Endothelial cell of umbilical vein (primary cell): ENCODE measurements at regions not wholly inside any gene's neighbourhood (a gene's known extent, or its start where the extent isn't known, plus 50 kb on each side); places are given as distances from the start of the nearest gene placed in this dataset.
"Not testable (repeated sequence)": the region's sequence is repeated elsewhere in the genome, so short reads cannot be mapped to it uniquely, and the experiment has no call there.

Experiments
- BruUV-seq: library from RNA; stranded (reverse); fragments of 400-500 nt; replicated peaks from 2 replicates; lab custom pipeline; 2021; lab: Mats Ljungman, UMichigan
- CTCF ChIA-PET: fragments of 300-600, 350-600 bp; sonication (Branson Sonifier 250); formaldehyde crosslinking; loops from one replicate; lab custom pipeline; 2021; ENCODE audit warnings: antibody characterized with exemption, inconsistent platforms; lab: Charles Lee
- POLR2A ChIA-PET: fragments of 300-600, 350-600 bp; sonication (Branson Sonifier 250); formaldehyde crosslinking; loops from one replicate; lab custom pipeline; 2021; ENCODE audit warnings: antibody characterized with exemption, inconsistent platforms; lab: Charles Lee
- DNase-seq: peaks from one replicate; pipeline ENCODE4 v3.0.0-alpha.2; 2011; ENCODE audit warnings: low read depth, low spot score
- FAIRE-seq: peaks from 2 replicates; lab custom pipeline; 2011; peaks lifted over from hg19 to GRCh38; lab: Jason Lieb, UNC
- H2AFZ ChIP-seq: 2 replicates; pipeline ENCODE4 v1.6.0; 2012; ENCODE audit warnings: low read depth, low read length, control low read depth, inconsistent platforms
- H3K27ac ChIP-seq: 2 replicates; pipeline ENCODE4 v1.5.1; 2011; ENCODE audit warnings: low read depth, mild to moderate bottlenecking, control low read depth, low read length, moderate library complexity; ENCODE audit not compliant: insufficient read depth
- H3K27me3 ChIP-seq, 2 experiments: 2 replicates each; pipeline versions ENCODE4 v1.6.0 to v1.6.1; 2011; ENCODE audit warnings: low read length in 2 of 2, mixed read lengths in 1 of 2; ENCODE audit not compliant: control insufficient read depth in 2 of 2, insufficient read depth in 2 of 2
- H3K36me3 ChIP-seq, 2 experiments: 2 replicates in 1 of 2; 3 replicates in 1 of 2; pipeline ENCODE4 v1.5.1; 2011; ENCODE audit warnings: low read length in 2 of 2, mild to moderate bottlenecking in 1 of 2, moderate library complexity in 1 of 2; ENCODE audit not compliant: control insufficient read depth in 2 of 2, insufficient read depth in 2 of 2; ENCODE audit errors: extremely low read depth in 1 of 2
- H3K4me1 ChIP-seq: 3 replicates; pipeline ENCODE4 v1.5.1; 2011; ENCODE audit warnings: mild to moderate bottlenecking, low read length; ENCODE audit not compliant: control insufficient read depth, insufficient read depth; ENCODE audit errors: extremely low read depth
- H3K4me2 ChIP-seq: 2 replicates; pipeline ENCODE4 v1.6.1; 2011; ENCODE audit warnings: low read length, control low read depth, mixed read lengths; ENCODE audit not compliant: insufficient read depth
- H3K4me3 ChIP-seq, 3 experiments: fragments of 200-600 bp in 1 of 3; sonication (generic), shearing (Covaris generic) in 1 of 3; replicated peaks in 1 of 3; 2 replicates each; pipeline ENCODE4 v1.5.1; 2011 to 2016; ENCODE audit warnings: control low read depth in 3 of 3, low read length in 3 of 3, mild to moderate bottlenecking in 2 of 3, inconsistent platforms in 1 of 3, low read depth in 1 of 3, moderate library complexity in 1 of 3; ENCODE audit not compliant: insufficient read depth in 1 of 3
- H3K79me2 ChIP-seq: 2 replicates; pipeline ENCODE4 v1.6.0; 2012; ENCODE audit warnings: low read length, inconsistent platforms; ENCODE audit not compliant: control insufficient read depth, insufficient read depth
- H3K9ac ChIP-seq: replicated peaks from 2 replicates; pipeline ENCODE3; 2011; ENCODE audit warnings: low read length, control low read depth; ENCODE audit not compliant: insufficient read depth; ENCODE audit errors: extremely low read depth
- H3K9me1 ChIP-seq: replicated peaks from 3 replicates; pipeline ENCODE4 v1.6.0; 2011; ENCODE audit warnings: mild to moderate bottlenecking, low read length; ENCODE audit not compliant: control insufficient read depth, insufficient read depth; ENCODE audit errors: extremely low read depth
- H3K9me3 ChIP-seq: replicated peaks from 2 replicates; pipeline ENCODE4 v1.5.1; 2012; ENCODE audit warnings: low read length, inconsistent platforms; ENCODE audit not compliant: control insufficient read depth, insufficient read depth
- H4K20me1 ChIP-seq: replicated peaks from 2 replicates; pipeline ENCODE3; 2011; ENCODE audit warnings: mild to moderate bottlenecking, low read length; ENCODE audit not compliant: control insufficient read depth, insufficient read depth; ENCODE audit errors: extremely low read depth
- CTCF ChIP-seq, 2 donors: IDR thresholded peaks; 1 replicate in 1 of 2; 2 replicates in 1 of 2; pipeline ENCODE4 v1.5.1; 2011; ENCODE audit warnings: low read length in 2 of 2, mild to moderate bottlenecking in 2 of 2, moderate library complexity in 2 of 2, control low read depth in 1 of 2, inconsistent platforms in 1 of 2, low read depth in 1 of 2; ENCODE audit not compliant: insufficient read depth in 1 of 2; ENCODE audit errors: extremely low read depth in 1 of 2
- EZH2 ChIP-seq: IDR thresholded peaks from 2 replicates; pipeline ENCODE4 v1.6.1; 2012; ENCODE audit warnings: borderline replicate concordance, low read depth, mild to moderate bottlenecking, moderate library complexity, low read length, inconsistent platforms; ENCODE audit not compliant: severe bottlenecking
- FOS ChIP-seq: IDR thresholded peaks from 2 replicates; pipeline ENCODE4 v1.6.1; 2011; ENCODE audit warnings: mild to moderate bottlenecking, low read length, moderate library complexity, borderline replicate concordance; ENCODE audit not compliant: insufficient read depth
- GATA2 ChIP-seq: IDR thresholded peaks from 2 replicates; pipeline ENCODE4 v1.7.0; 2011; ENCODE audit warnings: low read depth, mild to moderate bottlenecking, moderate library complexity, mixed read lengths, low read length; ENCODE audit not compliant: insufficient read length, insufficient read depth
- JUN ChIP-seq: IDR thresholded peaks from 2 replicates; pipeline ENCODE4 v1.6.1; 2011; ENCODE audit warnings: borderline replicate concordance, low read depth; ENCODE audit not compliant: insufficient read length, insufficient read depth
- MAX ChIP-seq: IDR thresholded peaks from 2 replicates; pipeline ENCODE4 v1.6.1; 2011; ENCODE audit not compliant: insufficient read depth, insufficient read length
- MYC ChIP-seq: IDR thresholded peaks from one replicate; pipeline ENCODE4 v1.6.1; 2011; ENCODE audit warnings: mild to moderate bottlenecking, low read depth, low read length
- POLR2A ChIP-seq: IDR thresholded peaks from 2 replicates; pipeline ENCODE4 v1.6.1; 2012; ENCODE audit warnings: low read depth, mild to moderate bottlenecking, control low read depth, low read length
- POLR2AphosphoS5 ChIP-seq: IDR thresholded peaks from 2 replicates; pipeline ENCODE4 v1.6.1; 2012; ENCODE audit warnings: low read depth, mild to moderate bottlenecking, control low read depth, low read length, moderate library complexity; ENCODE audit not compliant: insufficient read depth
- dilution Hi-C: fragments of 300-500 bp; cut with MboI; formaldehyde crosslinking; loops from one replicate; pipeline ENCODE4 v1.15.0; 2019; ENCODE audit warnings: low sequenced_read_pairs; ENCODE audit not compliant: extremely low pct_ligation_motif_present
- intact Hi-C: fragments of 100-400 bp; cut with micrococcal nuclease; formaldehyde crosslinking; loops from one replicate; pipeline ENCODE4 v1.10.0; 2022

GRCh38 chr20:53855733-53856132 is 214.7 kb downstream of the BCAS1 start:
- Histone ChIP-seq H3K9ac (no peak overlapping the region), H3K36me3 (no peaks in the 10 kb centered on the region), H3K4me3 (no peak overlapping the region), H3K9me1 (no peaks in the 10 kb centered on the region), H3K27ac (no peak overlapping the region), H4K20me1 (no peaks in the 10 kb centered on the region), H3K9me3 (no peaks in the 10 kb centered on the region), H3K79me2 (no peaks in the 10 kb centered on the region), H3K27me3 (no peaks in the 10 kb centered on the region), H3K4me2 (no peak overlapping the region), H3K4me1 (no peaks in the 10 kb centered on the region), H2AFZ (no peak overlapping the region)
- intact Hi-C loops (no loop called here), dilution Hi-C loops (no loop called here)
- DNase-seq (no peak), FAIRE-seq (no peak)
- ChIA-PET POLR2A (no interaction called here), CTCF (interaction anchor here (1.8 kb wide), 1 partner anchor 10 kb away, joined by 7 read pairs; no protein-coding TSS in a partner anchor)
- TF ChIP-seq EZH2 (no peak), CTCF (IDR thresholded peaks at IDR 0.05; ENCODE audit: extremely low read depth in 1 of 2, insufficient read depth in 1 of 2, low read depth in 1 of 2, low read length in 2 of 2) (no peak), POLR2AphosphoS5 (no peak), MYC (no peak), MAX (no peak), JUN (no peak), FOS (no peak), GATA2 (no peak), POLR2A (no peak)
- no TSS peak for BruUV-seq

GRCh38 chr20:53854609-53854926 is 215.8 kb downstream of the BCAS1 start:
- H3K27ac ChIP-seq, H3K9me3 ChIP-seq, DNase-seq, H3K4me1 ChIP-seq, H3K27me3 ChIP-seq, BruUV-seq, H3K36me3 ChIP-seq, H3K4me2 ChIP-seq, H3K9me1 ChIP-seq, POLR2A ChIA-PET, dilution Hi-C loops, H3K4me3 ChIP-seq, H3K79me2 ChIP-seq, H3K9ac ChIP-seq, FAIRE-seq, CTCF ChIA-PET, intact Hi-C loops, H4K20me1 ChIP-seq, H2AFZ ChIP-seq: not testable (repeated sequence)
